ENCODE measurements at regions not wholly inside any gene's neighbourhood (a gene's known extent, or its start where the extent isn't known, plus 50 kb on each side); places are given as distances from the start of the nearest gene placed in this dataset.
"Not testable (repeated sequence)": the region's sequence is repeated elsewhere in the genome, so short reads cannot be mapped to it uniquely, and the experiment has no call there.

DNA sequence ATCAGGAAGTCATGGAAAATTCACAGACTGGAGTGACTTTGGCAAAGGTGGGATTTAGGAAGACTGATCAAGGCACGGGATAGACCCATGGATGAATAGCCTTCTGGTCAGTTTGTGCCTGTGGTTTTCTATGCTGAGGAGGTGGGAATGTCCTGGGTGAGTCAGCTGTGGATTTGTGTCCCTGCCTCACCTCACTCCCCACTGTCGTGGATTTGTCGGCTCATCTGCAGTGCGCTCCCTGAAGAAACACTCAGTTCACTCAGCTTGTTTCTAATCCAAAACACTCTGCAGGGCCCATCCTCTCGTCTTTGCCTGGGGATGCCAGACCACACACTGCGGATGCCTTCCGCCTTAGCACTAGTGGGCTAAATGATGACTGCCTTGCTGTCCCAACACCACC is 50.2 kb upstream of the TP53BP2 start:
- DNase-seq (ENCODE audit: low spot score); in situ Hi-C loops (cut with HindIII; ENCODE audit: low sequenced_read_pairs): not testable (repeated sequence)

Data from G401 (cell line).